GM19395 (cell line): ENCODE measurements at regions not wholly inside any gene's neighbourhood (a gene's known extent, or its start where the extent isn't known, plus 50 kb on each side); places are given as distances from the start of the nearest gene placed in this dataset.
"Not testable (repeated sequence)": the region's sequence is repeated elsewhere in the genome, so short reads cannot be mapped to it uniquely, and the experiment has no call there.

Experiments
- ATAC-seq: cut with Tn5 transposase; IDR thresholded peaks from one replicate; pipeline ENCODE4 v1.9.1; 2021; ENCODE audit warnings: mild to moderate bottlenecking, moderate library complexity; ENCODE audit not compliant: unreplicated experiment

GRCh38 chr22:25407226-25407858 lies 157.1 kb upstream of the GRK3 start:
- no peak for ATAC-seq

DNA sequence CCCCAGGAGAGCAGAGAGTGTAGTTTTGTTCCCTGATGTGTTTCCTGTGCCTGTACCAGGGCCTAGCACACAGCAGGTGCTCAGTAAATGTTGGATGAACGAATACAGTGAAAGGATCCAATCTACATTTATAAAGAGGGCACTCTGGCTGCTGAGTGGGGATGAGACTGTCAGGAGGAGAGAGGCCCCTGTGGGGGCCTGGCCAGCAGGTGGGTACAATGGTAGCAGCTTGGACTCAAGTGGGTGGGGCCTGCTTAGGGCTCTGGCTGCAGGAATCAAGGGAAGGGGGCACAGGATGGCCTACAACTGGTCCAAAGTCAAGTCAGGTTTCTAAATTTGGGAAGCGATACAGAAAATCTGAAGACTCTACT lies 156.6 kb upstream of the GRK3 start:
- ATAC-seq = no peak

- no peak for ATAC-seq
These were observed 155.2 kb upstream of the GRK3 start for GRCh38 chr22:25409240-25409639.

DNA sequence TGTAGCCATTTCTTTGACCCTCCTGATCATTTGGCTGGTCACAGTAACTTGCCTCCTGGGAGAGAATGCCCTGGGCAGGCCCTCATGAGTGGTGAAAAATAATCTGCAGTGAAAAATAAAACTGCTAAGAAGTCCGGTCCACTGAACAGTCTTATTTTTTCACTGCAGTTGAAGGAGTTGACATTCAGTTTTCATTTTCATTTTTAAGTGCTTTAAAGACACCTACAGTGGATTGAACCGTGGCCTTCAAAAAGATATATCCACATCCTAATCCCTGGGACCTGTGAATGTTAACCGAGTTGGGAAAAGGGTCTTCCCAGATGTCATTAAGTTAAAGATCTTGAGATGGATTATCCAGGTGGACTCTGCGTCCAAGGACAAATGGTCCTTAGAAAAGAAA lies 153.6 kb upstream of the GRK3 start:
- ATAC-seq = no peak

DNA sequence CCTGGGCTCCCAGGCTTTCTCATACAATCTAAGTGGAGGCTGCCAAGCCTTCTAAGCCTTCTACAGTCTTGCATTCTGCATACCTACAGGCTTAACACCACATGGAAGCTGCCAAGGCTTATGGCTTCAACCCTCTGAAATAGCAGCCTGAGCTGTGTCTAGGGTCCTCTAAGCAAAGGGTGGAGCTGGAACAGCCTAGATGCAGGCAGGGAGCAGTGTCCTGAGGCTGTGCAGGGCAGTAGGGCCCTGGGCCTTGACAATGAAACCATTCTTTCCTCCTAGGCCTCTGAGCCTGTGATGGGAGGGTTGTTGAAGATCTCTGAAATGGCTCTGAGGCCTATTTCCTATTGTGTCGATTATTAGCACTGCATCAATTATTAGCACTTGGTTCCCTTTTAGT lies 150.9 kb upstream of the GRK3 start:
- no peak for ATAC-seq

- ATAC-seq = not testable (repeated sequence)
These were observed 148.7 kb upstream of the GRK3 start for GRCh38 chr22:25415731-25416130.

GRCh38 chr22:25417826-25418225 lies 146.6 kb upstream of the GRK3 start:
- not testable (repeated sequence) for ATAC-seq

- ATAC-seq = no peak
These were observed 145.0 kb upstream of the GRK3 start for GRCh38 chr22:25419247-25420113.

GRCh38 chr22:25420114-25420441 lies 144.4 kb upstream of the GRK3 start:
- ATAC-seq = not testable (repeated sequence)

GRCh38 chr22:25420471-25420924 lies 144.0 kb upstream of the GRK3 start:
- ATAC-seq = no peak

- no peak for ATAC-seq
These were observed 143.3 kb upstream of the GRK3 start for GRCh38 chr22:25420925-25421904.

DNA sequence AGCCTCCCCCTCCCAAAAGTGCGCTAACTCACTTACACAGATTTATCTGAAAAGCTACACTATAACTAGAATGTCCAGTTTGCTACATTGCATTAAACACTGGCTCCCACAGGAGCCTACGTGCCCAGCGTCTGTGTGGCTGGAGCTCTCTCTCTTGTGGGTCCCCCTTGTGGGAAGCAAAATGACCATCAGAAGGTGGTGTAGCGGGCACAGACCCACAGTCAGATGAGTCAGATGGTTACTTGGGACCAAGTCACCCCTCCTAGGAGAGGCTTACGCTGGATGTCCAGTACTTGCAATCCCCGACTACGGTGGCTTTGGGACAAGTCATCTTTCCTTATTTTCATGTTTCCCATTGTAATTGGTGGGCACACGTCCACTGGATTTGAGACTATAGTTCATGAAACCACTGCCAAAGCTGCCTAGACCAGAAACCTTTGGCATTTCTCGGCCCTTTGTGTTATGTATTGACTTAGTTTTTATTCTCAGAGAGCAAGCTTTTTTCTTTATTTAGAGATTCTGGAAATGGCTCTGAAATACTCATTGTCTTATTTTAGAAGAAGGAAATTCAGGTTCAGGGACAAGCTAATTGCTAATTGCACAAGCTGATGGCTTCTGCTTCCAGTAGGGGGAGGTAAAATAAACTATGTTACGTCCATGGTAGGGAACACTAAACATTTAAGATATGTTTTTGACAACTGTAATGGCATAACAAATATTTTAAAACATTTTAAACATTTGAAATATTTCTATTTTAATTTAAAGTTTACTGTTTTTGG lies 137.8 kb upstream of the GRK3 start:
- not testable (repeated sequence) for ATAC-seq

DNA sequence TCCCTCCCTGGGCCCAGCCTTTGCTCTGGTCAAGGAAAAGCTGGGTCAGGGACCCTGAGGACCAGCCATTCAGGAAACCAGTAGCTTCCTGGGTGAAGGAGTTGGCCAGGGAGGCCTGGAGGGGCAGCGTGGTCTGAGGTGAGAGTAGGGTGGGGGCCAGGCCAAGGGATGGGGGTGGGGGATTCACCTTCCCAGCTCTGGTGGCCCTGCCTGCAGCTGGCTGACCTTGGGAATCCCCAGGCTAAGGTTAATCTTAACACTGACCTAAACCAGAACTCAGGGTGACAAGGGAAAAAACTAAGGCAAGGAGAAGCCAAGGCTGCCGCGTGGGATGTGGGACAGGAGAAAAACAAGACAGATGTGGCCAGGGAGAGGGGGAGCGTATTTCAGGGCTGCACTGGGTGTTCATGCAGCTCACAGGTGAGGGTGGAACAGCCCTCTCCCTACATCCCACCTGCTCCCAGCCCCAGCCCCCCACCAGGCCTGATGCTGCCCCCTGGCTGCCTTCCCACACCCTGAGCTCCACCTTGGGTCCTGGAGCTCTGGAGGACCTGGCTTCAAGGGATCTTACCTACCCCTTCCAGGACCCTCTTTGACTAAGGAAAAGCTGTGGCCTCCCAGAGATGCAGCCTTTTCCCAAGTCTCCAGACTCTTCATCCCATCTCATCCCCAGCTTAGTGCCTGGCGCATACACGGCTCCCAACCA lies 132.7 kb upstream of the GRK3 start:
- not testable (repeated sequence) for ATAC-seq

DNA sequence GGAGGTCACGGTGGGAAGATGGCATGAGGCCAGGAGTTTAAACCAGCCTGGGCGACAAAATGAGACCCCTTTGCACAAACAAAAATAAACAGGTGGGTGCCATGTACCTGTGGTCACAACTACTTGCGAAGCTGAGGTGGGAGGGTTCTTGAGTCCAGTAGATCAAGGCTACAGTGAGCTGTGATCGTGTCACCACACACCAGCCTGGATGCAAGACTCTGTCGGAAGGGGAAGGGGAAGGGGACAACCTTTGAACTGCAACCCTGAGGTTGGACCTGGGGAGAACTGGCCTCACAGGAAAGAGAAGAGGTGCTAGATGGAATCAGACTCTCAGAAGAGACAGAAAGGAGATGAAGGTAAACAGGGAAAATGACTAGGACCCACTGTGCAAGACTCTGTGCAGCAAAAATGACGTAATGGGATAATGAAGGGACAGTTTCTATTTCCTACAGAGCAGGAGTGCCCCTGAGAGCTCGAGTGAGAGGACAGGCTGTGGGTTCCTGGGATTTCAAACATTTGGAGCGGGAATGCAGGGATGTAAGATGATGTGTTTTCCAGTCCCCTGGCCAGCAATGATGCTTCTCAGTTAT lies 131.0 kb upstream of the GRK3 start:
- ATAC-seq = not testable (repeated sequence)

DNA sequence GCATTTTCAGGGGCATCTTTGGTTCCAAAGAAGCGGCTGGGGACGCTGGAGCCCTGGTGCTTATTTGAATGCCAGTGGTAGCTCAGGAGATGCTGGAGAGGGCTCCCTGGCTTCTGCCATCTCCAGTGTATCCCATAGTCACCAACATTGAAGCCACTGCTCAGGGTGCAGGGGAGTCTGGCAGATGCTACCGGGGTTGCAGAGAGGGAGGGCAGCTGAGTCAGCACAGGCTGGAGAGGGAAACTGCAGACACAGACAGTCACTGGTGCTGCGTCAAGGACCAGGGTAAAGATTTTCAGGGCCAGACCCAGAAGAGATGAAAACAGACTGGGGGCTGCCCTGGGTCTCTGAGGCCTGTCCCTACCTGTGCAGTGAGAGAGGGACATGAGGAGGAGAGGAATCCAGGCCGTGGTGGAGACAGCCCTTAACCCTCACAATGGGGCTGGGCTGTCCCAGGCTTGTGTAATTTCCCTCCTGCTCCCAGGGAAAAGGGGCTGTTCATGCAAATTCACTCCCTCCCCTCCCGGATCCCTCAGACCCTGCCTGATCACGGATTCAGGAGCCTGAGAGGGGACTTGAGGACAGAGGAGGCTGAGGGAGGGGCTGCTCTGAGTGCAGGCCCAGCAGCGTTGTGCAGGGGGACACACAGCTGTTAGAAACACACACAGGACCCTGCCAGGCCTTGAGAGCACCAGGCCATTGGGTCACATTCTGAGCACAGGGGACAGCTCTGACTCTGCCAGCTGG lies 126.9 kb upstream of the GRK3 start:
- no peak for ATAC-seq

GRCh38 chr22:25447067-25447685 lies 117.3 kb upstream of the GRK3 start:
- ATAC-seq = no peak

GRCh38 chr22:25447686-25448434 lies 116.6 kb upstream of the GRK3 start:
- peak; percentile 91 for ATAC-seq
